Activated CD4-positive, alpha-beta T cell treated with anti-CD3 and anti-CD28 coated beads, Interleukin-2, amount 50 U/mL, for 48 hours (primary cell): ENCODE measurements at regions not wholly inside any gene's neighbourhood (a gene's known extent, or its start where the extent isn't known, plus 50 kb on each side); places are given as distances from the start of the nearest gene placed in this dataset.
"Not testable (repeated sequence)": the region's sequence is repeated elsewhere in the genome, so short reads cannot be mapped to it uniquely, and the experiment has no call there.

Source experiments
- DNase-seq, 2 experiments: peaks; one replicate each; pipeline ENCODE4 v3.0.0-alpha.2; 2020

DNA sequence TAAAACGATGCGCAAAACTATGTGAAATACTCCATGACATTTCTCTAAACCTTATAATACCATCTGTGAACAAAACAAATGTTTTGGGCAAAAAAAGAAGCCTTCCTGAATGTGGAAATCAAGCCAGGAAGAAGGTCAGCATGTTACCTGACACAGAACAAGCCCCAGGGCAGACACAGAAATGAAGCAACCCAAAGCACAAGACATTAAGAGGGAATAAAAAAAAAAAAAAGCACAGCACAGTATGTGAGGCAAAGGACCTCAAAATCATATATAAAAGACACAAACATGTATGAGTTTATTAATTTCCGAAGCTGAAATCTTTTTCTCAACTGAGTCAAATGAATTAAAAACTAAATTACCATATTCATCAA is 161.8 kb downstream of the SKIDA1 start:
- DNase-seq: no peak

DNA sequence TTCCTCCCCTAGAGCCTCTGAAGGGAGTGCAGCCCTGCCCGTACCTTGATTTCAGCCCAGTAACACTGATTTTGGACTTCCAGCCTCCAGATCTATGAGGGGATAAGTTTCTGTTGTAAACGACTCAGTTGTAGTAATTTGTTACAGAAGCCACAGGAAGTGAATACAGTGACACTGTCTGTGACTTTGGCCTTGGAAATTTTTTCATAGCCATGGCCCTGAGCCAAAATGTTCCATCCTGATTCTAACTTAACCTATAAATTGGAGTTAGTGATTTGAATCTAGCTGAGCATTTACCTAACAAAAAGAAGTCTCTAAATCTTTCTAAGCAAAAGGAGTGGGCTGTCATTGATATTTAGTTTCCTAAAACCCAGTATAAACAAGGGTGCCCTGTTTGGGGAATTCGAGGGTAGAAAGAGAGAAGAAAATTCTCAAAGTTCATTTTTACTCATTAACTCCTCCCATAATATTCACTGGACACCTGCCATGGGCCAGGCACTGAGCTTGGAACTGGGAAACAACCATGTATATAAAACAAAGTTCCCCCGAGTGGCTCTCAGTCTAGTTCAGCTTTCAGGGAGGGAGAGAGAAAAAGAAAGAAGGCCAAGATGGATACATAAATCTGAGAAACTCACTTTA is 162.3 kb downstream of the SKIDA1 start:
- no peak for DNase-seq

DNA sequence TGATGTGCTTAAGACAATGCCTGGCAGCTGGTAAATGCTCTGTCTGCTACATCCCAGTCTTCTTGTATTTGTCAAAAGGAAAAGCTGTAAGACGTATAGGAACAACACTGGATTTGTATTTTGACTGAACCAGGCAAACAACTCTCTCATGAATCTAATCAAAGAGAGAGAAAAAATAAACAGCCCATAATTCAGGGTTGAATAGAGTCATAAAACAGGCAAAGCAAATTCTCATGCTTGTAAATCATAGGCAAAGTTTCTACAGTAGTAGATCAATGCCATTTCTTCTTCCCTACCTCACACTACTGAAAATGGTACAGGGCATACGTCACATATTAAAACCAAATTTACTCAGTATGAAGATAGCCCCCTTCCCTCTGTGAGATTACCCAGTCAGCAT is 166.3 kb downstream of the SKIDA1 start:
- DNase-seq: no peak

DNA sequence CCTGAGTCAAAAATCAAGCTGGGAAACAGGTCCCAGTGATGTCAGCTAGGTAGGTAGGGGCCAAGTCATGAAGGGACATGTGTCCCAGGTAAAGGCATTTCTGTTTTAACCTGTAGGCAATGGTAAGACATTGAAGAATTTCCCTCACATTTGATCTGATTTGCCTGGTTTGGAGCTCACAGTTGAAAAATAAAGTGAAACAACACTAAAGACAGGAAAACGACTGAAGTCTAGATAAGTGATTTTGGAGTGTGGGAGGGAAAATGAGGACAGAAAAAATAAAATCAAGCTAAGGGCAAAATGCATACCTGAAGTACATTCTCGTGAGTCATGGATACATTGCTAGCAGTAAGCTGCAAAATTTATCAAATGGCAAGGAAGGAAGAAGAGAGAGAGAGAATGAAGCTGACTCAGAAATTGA is 169.9 kb downstream of the SKIDA1 start:
- no peak for DNase-seq

DNA sequence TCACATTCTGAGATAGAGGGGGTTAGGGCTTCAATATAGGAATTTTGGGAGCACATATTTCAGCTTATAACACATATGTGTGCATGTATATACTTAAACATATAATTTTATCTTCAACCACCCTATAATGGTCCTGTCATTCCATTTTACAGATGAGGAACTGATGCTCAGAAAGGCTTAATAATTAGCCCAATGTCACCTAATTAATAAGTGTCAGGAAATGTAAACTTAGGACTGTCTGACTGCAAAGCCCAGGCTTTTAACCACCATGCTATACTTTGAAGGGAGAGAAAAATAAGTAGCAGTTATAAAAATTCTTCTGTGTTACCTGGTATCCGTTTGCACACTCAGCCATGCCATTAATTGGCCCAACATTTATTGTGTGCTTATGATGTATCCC is 172.6 kb downstream of the SKIDA1 start:
- DNase-seq: no peak

DNA sequence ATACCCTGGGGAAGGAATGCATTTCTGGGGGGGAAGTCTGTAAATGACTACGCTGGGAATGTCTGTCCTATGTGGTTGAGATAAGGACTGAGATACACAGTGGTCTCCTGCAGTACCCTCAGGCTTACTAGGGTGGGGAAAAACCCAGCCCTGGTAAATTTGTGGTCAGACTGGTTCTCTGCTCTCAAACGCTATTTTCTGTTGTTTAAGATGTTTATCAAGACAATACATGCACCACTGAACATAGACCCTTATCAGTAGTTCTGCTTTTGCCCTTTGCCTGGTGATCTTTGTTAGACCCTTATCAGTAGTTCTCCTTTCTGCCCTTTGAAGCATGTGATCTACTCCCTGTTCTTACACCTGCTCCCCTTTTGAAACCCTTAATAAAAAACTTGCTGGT is 173.9 kb downstream of the SKIDA1 start:
- not testable (repeated sequence) for DNase-seq

DNA sequence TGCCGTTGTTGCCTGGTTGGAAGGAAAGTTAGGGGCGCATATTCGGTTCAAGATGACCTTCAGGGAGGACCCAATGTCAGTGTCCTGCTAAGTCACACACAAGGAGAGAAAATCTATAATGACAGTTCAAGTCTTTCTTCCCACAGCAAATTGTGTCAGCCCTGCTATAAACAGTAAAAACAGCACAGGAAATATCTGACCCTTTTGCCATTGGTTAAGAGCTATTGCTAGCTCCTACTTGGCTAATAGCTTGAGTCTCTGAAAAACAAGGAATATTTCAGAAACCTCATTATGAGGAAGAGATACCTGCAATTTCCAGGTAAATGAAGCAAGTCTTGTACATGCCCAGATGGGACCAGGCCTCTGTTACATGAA is 175.6 kb downstream of the SKIDA1 start:
- DNase-seq: no peak

DNA sequence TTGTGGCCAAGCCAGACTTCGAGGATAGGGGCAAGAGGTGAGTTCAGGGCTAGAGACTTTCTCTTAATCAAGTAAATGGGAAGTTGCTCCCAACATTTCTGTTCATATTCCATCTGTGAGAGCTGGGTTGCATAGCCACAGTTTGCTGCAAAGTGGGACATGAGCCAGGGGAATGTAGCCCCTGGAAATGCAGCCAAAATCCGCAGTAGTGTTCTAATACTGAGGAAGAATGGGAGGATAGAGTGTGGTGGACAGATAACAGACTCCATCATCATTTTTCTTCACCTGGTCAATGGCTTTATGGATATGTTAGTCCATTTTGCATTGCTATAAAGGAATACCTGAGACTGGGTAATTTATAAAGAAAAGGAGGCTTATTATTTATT is 177.7 kb downstream of the SKIDA1 start:
- no peak for DNase-seq

DNA sequence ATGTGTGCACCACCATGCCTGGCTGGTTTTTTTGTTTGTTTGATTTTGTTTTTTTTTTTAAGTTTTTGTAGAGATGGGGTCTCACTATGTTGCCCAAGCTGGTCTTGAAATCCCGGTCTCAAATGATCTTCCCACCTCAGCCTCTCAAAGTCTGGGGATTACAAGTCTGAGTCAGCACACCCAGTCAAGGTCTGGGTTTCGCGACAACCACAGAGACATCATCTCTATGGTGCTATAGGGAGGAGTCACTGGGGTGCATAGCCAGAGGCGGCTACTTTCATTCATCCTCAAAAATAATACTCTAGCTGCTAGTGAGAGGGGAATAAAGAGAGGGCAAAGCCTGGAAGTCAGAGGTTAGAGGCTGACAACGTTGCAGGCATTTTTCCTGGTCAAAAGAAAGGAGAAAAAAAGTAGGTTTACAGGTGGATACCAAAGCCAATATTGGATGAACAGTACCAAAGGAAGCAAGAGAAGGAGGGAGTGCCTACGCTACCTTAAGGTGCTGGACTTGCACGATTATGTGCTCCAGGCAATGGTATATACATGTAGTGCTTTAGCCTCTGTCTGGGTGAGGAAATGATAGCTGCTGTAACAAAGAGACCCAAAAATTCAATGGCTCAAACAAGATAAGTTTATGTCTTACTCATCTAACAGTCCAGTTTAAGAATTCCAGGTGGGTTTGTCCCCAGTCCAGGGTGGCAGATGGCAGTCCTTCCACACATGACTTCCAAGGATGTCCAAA is 178.3 kb downstream of the SKIDA1 start:
- no peak for DNase-seq

DNA sequence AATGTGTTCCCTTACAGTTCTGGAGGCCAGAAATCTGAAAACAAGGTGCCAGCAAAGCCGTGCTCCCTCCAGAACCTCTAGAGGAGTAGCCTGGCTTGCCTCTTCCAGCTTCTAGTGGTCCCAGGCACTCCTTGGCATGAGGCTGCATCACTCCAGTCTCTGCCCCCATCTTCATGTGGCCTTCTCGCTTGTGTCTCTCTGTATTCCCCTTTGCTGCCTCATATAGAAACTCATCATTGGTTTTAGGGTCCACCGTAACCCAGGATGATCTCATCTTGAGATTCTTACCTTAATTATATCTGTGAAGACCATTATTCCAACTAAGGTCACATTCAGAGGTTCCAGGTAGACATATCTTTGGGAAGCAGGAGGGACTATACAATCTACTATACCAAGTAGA is 182.4 kb downstream of the SKIDA1 start:
- DNase-seq: no peak

DNA sequence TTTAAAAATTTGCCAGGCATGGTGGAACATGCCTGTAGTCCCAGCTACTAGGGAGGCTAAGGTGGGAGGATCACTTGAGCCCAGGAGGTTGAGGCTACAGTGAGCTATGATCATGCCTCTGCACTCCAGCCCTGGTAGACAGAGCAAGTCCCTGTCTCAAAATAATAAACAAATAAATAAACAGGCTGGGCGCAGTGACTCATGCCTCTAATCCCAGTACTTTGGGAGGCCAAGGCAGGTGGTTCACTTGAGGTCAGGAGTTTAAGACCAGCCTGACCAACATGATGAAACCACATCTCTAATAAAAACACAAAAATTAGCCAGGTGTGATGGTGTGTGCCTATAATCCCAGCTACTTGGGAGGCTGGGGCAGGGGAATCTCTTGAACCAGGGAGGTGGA is 183.0 kb downstream of the SKIDA1 start:
- not testable (repeated sequence) for DNase-seq

DNA sequence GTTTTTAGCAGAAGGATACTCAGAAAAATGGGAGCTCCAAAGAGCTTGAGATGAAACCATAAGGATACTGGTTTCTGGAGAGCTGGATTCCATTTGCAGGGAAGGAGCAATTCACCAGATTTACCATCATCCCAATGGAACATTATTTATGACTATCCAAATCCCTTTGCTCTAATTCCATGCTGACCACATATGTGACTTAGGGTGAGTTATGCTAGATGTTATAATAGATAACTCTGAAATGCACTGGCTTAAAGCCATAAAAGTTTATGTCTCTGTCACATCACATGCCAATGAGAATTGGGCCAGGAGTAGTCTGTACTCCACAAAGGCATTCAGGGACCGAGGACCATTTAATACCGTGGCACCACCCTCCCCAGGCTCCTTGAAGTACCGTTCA is 185.2 kb downstream of the SKIDA1 start:
- DNase-seq: no peak

DNA sequence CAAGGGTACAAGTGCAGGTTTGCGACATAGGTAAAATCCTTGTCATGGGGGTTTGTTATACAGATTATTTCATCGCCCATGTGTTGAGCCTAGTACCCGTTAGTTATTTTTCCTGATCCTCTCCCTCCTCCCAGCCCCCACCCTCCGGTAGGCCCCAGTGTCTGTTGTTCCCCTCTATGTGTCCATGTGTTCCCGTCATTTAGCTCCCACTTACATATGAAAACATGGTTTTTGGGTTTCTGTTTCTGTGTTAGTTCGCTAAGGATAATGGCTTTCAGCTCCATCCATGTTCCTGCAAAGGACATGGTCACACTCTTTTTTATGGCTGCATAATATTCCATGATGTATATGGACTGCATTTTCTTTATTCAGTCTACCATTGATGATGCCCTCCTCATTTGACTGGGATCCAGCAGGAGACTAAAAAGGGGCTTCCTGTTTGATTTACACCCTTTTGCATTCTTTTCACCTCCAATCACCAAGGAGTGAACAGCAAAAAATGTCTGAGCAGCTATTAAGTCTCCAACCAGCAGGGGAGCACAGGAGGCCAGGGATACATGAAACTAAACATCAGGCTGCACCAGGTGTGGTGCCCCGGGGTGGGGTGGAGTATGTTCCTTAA is 188.2 kb downstream of the SKIDA1 start:
- DNase-seq: no peak

DNA sequence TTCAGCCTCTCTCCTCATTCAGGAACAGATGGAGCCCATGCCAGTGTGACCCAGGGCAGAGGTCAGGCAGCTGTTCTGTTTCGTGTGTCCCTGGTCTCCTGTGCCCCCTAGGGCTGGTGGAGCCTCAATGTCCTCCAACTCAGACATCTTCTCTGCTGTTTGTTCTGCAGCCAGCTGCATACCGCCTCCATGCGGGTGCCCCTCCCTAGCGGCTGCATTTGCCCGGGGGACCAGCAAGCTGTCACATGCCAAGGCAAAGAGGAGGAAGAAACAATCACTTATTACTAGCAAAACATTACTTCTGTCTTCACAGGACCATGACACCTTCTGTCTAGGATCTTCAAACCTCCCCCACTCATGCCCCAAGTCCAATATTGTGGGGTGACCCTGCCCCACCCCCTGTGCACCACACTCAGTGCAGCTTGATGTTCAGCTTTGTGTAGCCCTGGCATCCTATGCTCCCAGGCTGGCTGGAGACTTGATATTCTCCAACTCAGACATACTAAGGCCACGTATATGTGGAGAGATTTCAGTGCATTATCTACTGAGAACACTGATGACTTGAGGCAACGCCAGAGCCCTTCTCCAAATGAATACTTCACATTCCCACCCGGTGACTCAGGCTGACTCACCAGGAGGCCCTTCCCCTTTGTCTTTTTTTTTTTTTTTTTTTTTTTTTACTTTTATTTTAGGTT is 188.9 kb downstream of the SKIDA1 start:
- peak in 1 of 2 experiments; percentile 14 for DNase-seq

DNA sequence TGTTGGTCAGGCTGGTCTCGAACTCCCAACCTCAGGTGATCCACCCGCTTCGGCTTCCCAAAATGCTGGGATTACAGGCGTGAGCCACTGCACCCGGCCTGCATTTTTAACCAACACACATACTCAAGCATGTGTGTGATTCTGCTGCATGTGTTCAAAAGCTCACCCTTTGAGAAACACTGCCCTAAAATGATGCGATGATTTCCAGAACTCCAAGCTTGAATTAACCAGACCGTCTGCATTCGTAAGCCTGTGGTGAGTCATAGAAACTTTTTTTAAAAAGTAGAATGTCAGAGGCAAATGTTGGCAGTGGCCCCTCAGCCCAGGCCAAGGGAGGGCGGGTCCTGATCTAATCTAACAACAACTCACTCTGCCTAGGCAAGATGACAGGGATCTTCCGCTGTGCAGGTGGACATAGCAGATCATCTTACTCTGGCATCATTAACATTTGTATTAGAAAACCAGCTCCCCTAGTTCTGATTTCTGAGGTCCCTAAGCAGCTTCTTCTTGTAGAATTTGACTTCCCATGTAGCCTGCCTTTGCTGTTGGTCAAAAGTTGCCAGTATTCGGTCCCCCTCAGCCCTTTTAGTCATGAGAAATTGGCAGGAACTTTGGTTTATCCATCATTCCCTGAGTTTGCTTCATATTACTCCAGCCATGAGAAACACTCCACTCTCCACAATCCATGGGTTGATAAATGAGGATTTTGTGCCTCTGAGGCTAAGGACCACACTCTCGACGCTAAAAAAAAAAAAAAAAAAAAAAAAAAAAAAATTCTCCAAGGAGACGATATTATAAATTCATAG is 190.4 kb downstream of the SKIDA1 start:
- DNase-seq: no peak

DNA sequence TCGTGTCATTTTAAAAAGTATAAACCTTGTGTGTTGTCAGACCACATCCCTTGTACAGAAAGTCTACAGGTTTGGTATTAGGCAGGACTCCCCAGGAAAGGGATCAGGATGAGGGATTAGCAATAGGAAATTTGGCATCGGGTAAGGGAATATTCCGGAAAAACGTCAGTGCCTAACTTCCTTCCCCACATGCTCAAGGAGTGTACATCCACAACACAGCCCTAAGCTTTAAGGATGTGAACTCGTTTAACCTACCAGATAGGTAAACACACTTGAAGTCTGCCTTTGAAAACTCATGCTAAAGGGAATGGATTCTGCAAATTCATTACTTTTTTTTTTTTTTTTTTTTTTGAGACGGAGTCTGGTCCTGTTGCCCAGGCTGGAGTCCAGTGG is 194.9 kb downstream of the SKIDA1 start:
- no peak for DNase-seq

DNA sequence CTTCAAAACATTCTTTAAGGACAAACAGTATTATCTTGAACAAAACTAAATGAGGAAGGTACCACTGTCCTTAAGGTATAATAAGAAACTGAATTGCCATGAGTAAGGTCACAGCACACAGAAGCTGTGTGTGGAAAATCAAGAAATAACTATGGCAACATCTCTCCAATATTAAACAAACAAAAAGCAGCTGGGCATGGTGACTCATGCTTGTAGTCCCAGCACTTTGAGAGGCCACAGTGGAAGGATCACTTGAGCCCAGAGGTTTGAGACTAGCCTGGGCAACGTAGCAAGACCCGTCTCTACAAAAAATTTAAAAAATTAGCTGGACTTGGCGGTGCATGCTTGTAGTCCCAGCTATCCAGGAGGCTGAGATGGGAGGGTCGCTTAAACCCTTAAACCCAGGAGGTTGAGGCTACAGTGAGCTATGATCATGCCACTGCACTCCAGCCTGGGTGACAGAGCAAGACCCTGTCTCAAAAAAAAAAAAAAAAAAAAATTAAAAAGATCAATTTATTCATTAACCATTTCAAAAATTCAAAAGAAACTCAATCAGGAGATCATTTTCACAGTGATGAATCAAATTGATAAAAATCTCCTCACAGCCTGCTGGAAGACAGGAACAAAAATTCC is 195.4 kb downstream of the SKIDA1 start:
- DNase-seq: no peak

DNA sequence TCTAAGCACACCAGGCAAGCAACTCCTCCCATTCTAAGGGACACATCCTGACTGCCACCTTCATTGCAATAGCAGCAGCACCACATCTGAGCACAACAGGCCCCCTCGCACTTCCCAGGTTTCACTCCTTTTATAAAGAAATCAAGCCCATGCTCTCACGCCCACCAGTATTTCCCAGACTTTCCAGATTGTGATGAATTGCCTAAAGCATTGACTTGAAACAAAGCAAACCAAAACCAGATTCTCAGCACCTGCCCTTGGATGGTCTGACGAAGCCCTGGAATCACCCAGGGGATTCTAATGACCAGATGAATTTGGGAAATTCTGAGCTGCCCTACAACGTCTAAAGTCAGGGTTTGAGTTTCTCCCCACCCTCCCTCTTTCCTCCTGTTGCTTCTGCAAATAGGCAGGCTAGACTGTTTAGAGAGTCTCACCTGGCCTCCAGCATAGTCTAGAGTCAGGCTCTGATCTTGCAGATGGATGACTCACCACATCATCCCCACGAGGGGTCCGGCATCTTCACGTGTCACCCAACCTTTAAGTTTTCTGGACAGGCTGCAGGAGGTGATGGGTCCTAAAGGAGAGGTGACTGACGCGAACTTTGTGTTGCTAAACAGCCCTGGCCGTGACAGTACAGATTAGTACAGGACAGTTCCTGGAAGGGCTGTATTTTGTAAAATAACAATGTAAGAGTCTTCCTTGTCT is 198.0 kb downstream of the SKIDA1 start:
- no peak for DNase-seq

DNA sequence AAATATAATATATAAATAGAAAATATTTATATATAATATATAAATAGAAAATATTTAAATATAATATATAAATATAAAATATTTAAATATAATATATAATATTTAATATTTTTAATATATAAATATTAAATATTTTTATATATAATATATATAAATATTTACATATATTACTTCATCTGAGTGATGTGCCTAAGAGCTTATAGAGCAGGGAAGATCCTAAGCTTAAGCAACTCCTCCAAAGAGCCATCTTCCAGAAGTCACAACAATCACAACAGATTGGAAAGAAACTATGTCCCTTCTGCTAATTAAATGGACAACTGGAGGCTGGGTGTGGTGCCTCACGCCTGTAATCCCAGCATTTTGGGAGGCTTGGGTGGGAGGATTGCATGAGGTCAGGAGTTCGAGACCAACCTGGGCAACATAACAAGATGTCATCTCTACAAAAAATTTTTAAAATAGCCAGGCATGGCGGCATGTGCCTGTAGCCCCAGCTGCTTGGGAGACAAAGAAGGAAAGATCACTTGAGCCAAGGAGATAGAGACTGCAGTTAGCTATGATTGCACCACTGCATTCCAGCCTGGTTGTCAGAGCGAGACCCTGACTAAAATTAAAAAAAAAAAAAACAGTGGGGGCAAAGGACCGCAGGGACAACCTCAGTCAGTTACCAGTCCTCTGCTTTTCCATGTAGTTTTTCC is 198.7 kb downstream of the SKIDA1 start:
- no peak for DNase-seq

DNA sequence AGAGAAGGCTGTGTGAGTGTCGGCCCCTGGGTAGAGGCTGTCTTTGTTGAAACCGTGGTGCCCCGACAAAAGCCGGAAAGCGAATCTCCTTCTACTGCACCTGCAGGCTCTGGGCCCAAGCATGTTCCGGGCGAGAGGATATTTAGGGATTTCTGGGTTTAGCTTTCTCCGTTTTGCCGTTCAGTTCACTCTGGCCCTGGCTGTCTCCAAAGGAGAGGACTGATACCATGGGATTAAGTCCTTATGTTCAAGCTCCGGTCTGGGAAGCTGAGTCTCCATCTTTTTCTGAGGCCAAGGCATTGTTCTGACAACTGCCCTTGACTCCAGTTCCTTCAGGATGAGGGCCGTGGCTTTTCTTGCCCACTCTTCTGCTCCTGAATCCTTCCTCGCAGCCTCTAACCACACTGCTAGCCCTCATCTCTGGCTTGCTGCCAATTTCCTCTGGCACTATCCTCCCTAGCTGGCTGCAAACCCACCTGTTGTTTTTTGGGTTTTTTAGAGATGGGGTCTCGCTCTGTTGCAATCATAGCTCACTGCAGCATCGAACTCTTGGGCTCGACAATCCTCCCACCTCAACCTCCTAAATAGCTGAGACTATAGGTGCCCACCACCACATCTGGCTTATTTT is 206.8 kb downstream of the SKIDA1 start:
- no peak for DNase-seq

DNA sequence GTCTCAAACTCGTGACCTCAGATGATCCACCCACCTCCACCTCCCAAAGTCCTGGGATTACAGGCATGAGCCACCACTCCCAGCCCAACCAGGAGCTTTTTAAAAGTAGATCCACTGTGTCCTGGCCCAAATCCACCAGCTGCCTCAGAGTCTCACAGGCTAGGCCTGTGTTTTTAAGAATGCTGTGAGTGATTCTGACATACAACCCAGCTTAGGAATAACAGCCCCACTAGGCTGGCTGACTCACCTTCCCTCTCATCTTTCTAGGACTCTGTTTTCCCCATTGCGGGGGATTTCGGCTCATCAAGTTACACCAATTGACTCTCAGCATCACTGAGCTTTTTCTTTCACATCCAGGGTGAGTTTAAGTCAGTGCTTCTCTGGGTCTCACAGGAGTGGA is 207.6 kb downstream of the SKIDA1 start:
- DNase-seq: no peak
